AG09319 (cell line): ENCODE measurements at regions not wholly inside any gene's neighbourhood (a gene's known extent, or its start where the extent isn't known, plus 50 kb on each side); places are given as distances from the start of the nearest gene placed in this dataset.
A peak's percentile ranks its signal among the peaks of the same experiment; 100 is the strongest.

Source experiments
- DNase-seq: peaks from one replicate; pipeline ENCODE4 v3.0.0-alpha.2; 2010; ENCODE audit warnings: low read depth; ENCODE audit errors: extremely low read depth
- CTCF ChIP-seq: IDR thresholded peaks from 2 replicates; pipeline ENCODE4 v1.5.1; 2011; ENCODE audit warnings: low read depth, mild to moderate bottlenecking, inconsistent platforms, low read length, moderate library complexity

GRCh38 chr1:81029266-81029665 is 771.5 kb upstream of the ADGRL2 start:
- DNase-seq = no peak
- no peak for TF ChIP-seq CTCF

- no peak for TF ChIP-seq CTCF
- DNase-seq = no peak
Measured at GRCh38 chr1:81023187-81023724, 777.5 kb upstream of the ADGRL2 start.

GRCh38 chr1:81021134-81021533 is 779.6 kb upstream of the ADGRL2 start:
- TF ChIP-seq CTCF = peak; percentile 44
- no peak for DNase-seq

GRCh38 chr1:81020506-81020905 is 780.2 kb upstream of the ADGRL2 start:
- no peak for TF ChIP-seq CTCF
- DNase-seq = no peak

GRCh38 chr1:81010126-81010525 is 790.6 kb upstream of the ADGRL2 start:
- DNase-seq = no peak
- TF ChIP-seq CTCF = no peak

GRCh38 chr1:81008293-81008692 is 792.4 kb upstream of the ADGRL2 start:
- no peak for TF ChIP-seq CTCF

GRCh38 chr1:81007024-81007423 is 793.7 kb upstream of the ADGRL2 start:
- DNase-seq = no peak
- TF ChIP-seq CTCF = no peak

More at GRCh38 chr1:81008293-81008692, 792.4 kb upstream of the ADGRL2 start:
- DNase-seq = no peak
